LNCaP clone FGC (cell line): ENCODE measurements at regions not wholly inside any gene's neighbourhood (a gene's known extent, or its start where the extent isn't known, plus 50 kb on each side); places are given as distances from the start of the nearest gene placed in this dataset.
A peak's percentile ranks its signal among the peaks of the same experiment; 100 is the strongest.

ENCODE experiments used
- DNase-seq: peaks from one replicate; pipeline ENCODE4 v3.0.0-alpha.2; 2011; ENCODE audit warnings: low read depth
- H3K4me3 ChIP-seq: 2 replicates; pipeline ENCODE4 v1.5.1; 2011; ENCODE audit warnings: mild to moderate bottlenecking, low read depth, low read length, control low read depth
- CTCF ChIP-seq: IDR thresholded peaks from 2 replicates; pipeline ENCODE4 v1.5.1; 2012; ENCODE audit warnings: mild to moderate bottlenecking; ENCODE audit not compliant: control insufficient read depth, insufficient read depth; ENCODE audit errors: extremely low read depth

- no peak for TF ChIP-seq CTCF
- no peak overlapping the region for H3K4me3 ChIP-seq
Measured at GRCh38 chr6:169946971-169947370, 195.5 kb downstream of the ERMARD start.

DNA sequence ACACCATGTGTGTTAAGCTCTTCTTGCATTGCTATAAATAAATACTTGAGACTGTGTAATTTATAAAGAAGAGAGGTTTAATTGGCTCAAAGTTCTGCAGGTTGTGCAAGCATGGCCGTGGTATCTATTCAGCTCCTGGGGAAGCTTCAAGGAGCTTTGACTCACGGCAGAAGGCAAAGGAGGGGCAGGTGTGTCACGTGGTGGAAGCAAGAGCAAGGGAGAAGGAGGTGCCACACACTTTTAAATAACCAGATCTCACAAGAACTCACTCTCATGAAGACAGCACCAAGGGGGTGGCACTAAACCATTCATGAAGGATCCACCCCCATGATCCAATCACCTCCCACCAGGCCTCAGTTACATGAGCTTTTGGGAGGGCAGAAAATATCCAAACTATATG, 193.7 kb downstream of the ERMARD start:
- no peak for DNase-seq
- H3K4me3 ChIP-seq, result no peak overlapping the region
- no peak for TF ChIP-seq CTCF

More at GRCh38 chr6:169946971-169947370, 195.5 kb downstream of the ERMARD start:
- no peak for DNase-seq

GRCh38 chr6:169944415-169944814, 193.0 kb downstream of the ERMARD start:
- H3K4me3 ChIP-seq, result no peak overlapping the region
- no peak for TF ChIP-seq CTCF
- peak; percentile 50 for DNase-seq

DNA sequence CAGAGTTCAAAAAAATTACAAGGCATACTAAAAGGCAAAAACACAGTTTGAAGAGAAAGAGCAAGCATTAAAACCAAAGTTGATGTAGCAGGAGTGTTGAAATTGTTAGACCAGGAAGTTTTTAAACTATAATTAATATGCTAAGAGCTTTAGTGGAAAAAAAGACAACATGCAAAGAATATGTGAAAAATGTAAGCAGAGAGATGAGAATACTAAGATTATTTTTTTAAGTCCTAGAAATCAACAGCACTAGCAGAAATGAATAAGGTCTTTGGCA, 192.6 kb downstream of the ERMARD start:
- no peak overlapping the region for H3K4me3 ChIP-seq
- TF ChIP-seq CTCF, result no peak
- no peak for DNase-seq

GRCh38 chr6:169943241-169944060, 192.0 kb downstream of the ERMARD start:
- no peak overlapping the region for H3K4me3 ChIP-seq
- no peak for TF ChIP-seq CTCF
- DNase-seq, result no peak

- DNase-seq, result no peak
- H3K4me3 ChIP-seq, result no peak overlapping the region
- no peak for TF ChIP-seq CTCF
Measured at GRCh38 chr6:169942173-169942572, 190.8 kb downstream of the ERMARD start.
